PC-9 (cell line): ENCODE measurements at regions not wholly inside any gene's neighbourhood (a gene's known extent, or its start where the extent isn't known, plus 50 kb on each side); places are given as distances from the start of the nearest gene placed in this dataset.
"Not testable (repeated sequence)": the region's sequence is repeated elsewhere in the genome, so short reads cannot be mapped to it uniquely, and the experiment has no call there.

Source experiments
- BruUV-seq: library from RNA; stranded (reverse); fragments of 400-500 nt; replicated peaks from 2 replicates; lab custom pipeline; 2021; lab: Mats Ljungman, UMichigan
- CTCF ChIA-PET: fragments of 300-600 bp; sonication (Branson Sonifier 250); formaldehyde crosslinking; loops from one replicate; lab custom pipeline; 2022; ENCODE audit warnings: antibody characterized with exemption; lab: Charles Lee
- POLR2A ChIA-PET: fragments of 300-600 bp; sonication (Branson Sonifier 250); formaldehyde crosslinking; loops from one replicate; lab custom pipeline; 2022; ENCODE audit warnings: antibody characterized with exemption; ENCODE audit not compliant: unreplicated experiment; lab: Charles Lee
- DNase-seq, 2 experiments: peaks; one replicate each; pipeline versions ENCODE4 v3.0.0 to v3.0.0-alpha.2; 2015 to 2022; ENCODE audit warnings: mixed read lengths in 1 of 2
- H2AFZ ChIP-seq: fragments of 200-600 bp; sonication (generic); 2 replicates; pipeline ENCODE4 v1.8.1; 2017; ENCODE audit warnings: antibody characterized with exemption
- H3F3A ChIP-seq: fragments of 200-600 bp; sonication (generic); 2 replicates; pipeline ENCODE4 v1.8.1; 2017; ENCODE audit warnings: antibody characterized with exemption, mild to moderate bottlenecking, low read depth; ENCODE audit not compliant: insufficient read depth
- H3K27ac ChIP-seq: fragments of 200-600 bp; sonication (generic); 2 replicates; pipeline ENCODE4 v1.6.1; 2016; ENCODE audit warnings: mixed run types
- H3K27me3 ChIP-seq: fragments of 200-600 bp; sonication (generic); 2 replicates; pipeline ENCODE4 v1.6.1; 2016; ENCODE audit warnings: low read depth, mixed run types; ENCODE audit not compliant: insufficient read depth
- H3K36me3 ChIP-seq: fragments of 200-600 bp; sonication (generic); 2 replicates; pipeline ENCODE4 v1.6.1; 2016; ENCODE audit warnings: low read depth, mixed run types
- H3K4me1 ChIP-seq: fragments of 200-600 bp; sonication (generic); replicated peaks from 2 replicates; pipeline ENCODE4 v1.6.1; 2016; ENCODE audit warnings: mixed run types; ENCODE audit not compliant: insufficient read depth
- H3K4me2 ChIP-seq: fragments of 200-600 bp; sonication (generic); 2 replicates; pipeline ENCODE4 v1.6.1; 2017; ENCODE audit warnings: mixed run types
- H3K4me3 ChIP-seq: fragments of 200-600 bp; sonication (generic); 2 replicates; pipeline ENCODE4 v1.6.1; 2016; ENCODE audit warnings: mixed run types
- H3K79me2 ChIP-seq: fragments of 200-600 bp; sonication (generic); 2 replicates; pipeline ENCODE4 v1.6.1; 2017; ENCODE audit warnings: low read depth, mixed run types
- H3K9me2 ChIP-seq: fragments of 200-600 bp; sonication (generic); 2 replicates; pipeline ENCODE4 v1.8.1; 2017; ENCODE audit warnings: mild to moderate bottlenecking; ENCODE audit not compliant: insufficient read depth
- H3K9me3 ChIP-seq: fragments of 200-600 bp; sonication (generic); 2 replicates; pipeline ENCODE4 v1.8.1; 2016; ENCODE audit warnings: low read depth; ENCODE audit not compliant: insufficient read depth
- H4K20me1 ChIP-seq: fragments of 200-600 bp; sonication (generic); 2 replicates; pipeline ENCODE4 v1.8.1; 2017; ENCODE audit not compliant: insufficient read depth
- CTCF ChIP-seq: fragments of 200-600 bp; sonication (generic); conservative IDR thresholded peaks from 2 replicates; pipeline ENCODE4 v1.6.1; 2017; ENCODE audit warnings: mixed run types, antibody characterized with exemption, mild to moderate bottlenecking, moderate library complexity
- EZH2 ChIP-seq: fragments of 200-600 bp; sonication (generic); IDR thresholded peaks from 2 replicates; pipeline ENCODE4 v1.8.0; 2017; ENCODE audit warnings: antibody characterized with exemption, low read depth
- intact Hi-C: fragments of 100-400 bp; cut with micrococcal nuclease; formaldehyde crosslinking; loops from one replicate; pipeline ENCODE4 v1.10.0; 2022; ENCODE audit not compliant: unreplicated experiment

GRCh38 chr21:31589820-31590219, 69.7 kb upstream of the SOD1 start:
- Histone ChIP-seq H3F3A (no peaks in the 10 kb centered on the region), H3K27ac (no peak overlapping the region), H3K36me3 (no peaks in the 10 kb centered on the region), H3K27me3 (no peaks in the 10 kb centered on the region), H3K79me2 (no peaks in the 10 kb centered on the region), H3K4me2 (no peak overlapping the region), H2AFZ (no peak overlapping the region), H3K4me3 (no peak overlapping the region), H3K9me2 (no peaks in the 10 kb centered on the region), H4K20me1 (no peaks in the 10 kb centered on the region), H3K9me3 (no peaks in the 10 kb centered on the region), H3K4me1 (no peaks in the 10 kb centered on the region)
- no peak for TF ChIP-seq CTCF
- TF ChIP-seq EZH2 = no peak
- no TSS peak for BruUV-seq
- no peak for DNase-seq
- CTCF ChIA-PET = no interaction called here
- POLR2A ChIA-PET = no interaction called here
- intact Hi-C loops = no loop called here

DNA sequence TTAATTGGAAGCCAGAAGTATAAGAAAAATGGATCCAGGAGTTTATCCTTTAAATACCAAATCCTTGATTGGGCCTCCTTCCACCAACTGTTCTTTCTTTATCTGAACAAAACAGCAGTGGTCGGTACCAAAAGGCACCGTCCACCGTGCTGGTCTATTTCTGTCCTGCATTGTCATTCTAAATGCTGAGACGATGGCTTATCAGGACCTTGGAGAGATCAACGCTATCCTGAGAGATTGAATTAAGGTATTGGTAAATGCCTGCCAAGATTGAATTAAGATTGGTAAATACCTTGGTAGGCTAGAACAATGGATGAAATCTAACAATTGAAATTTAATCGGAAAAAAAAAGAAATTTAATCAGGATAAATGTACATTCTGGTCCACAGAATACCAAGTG, 73.4 kb upstream of the SOD1 start:
- ChIA-PET CTCF (no interaction called here), POLR2A (no interaction called here)
- H2AFZ ChIP-seq = no peak overlapping the region
- no peaks in the 10 kb centered on the region for H3K36me3 ChIP-seq
- no peak for DNase-seq
- TF ChIP-seq CTCF (no peak), EZH2 (no peak)
- no peaks in the 10 kb centered on the region for H3K79me2 ChIP-seq
- H3K4me1 ChIP-seq = no peaks in the 10 kb centered on the region
- no peaks in the 10 kb centered on the region for H3F3A ChIP-seq
- no peak overlapping the region for H3K4me3 ChIP-seq
- H3K9me2 ChIP-seq = no peaks in the 10 kb centered on the region
- no peaks in the 10 kb centered on the region for H3K9me3 ChIP-seq
- no peak overlapping the region for H3K27ac ChIP-seq
- intact Hi-C loops = no loop called here
- H3K4me2 ChIP-seq = no peak overlapping the region
- no peaks in the 10 kb centered on the region for H3K27me3 ChIP-seq
- H4K20me1 ChIP-seq = no peaks in the 10 kb centered on the region
- no TSS peak for BruUV-seq

DNA sequence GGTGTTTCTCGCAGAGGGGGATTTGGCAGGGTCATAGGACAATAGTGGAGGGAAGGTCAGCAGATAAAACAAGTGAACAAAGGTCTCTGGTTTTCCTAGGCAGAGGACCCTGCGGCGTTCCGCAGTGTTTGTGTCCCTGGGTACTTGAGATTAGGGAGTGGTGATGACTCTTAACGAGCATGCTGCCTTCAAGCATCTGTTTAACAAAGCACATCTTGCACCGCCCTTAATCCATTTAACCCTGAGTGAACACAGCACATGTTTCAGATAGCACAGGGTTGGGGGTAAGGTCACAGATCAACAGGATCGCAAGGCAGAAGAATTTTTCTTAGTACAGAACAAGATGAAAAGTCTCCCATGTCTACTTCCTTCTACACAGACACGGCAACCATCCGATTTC, 75.6 kb upstream of the SOD1 start:
- H3K4me3 ChIP-seq, H3F3A ChIP-seq, H3K27ac ChIP-seq, H3K27me3 ChIP-seq, H4K20me1 ChIP-seq, POLR2A ChIA-PET, H3K4me1 ChIP-seq, CTCF ChIA-PET, H3K9me3 ChIP-seq, H3K4me2 ChIP-seq, DNase-seq, H3K79me2 ChIP-seq, H3K9me2 ChIP-seq, H2AFZ ChIP-seq, BruUV-seq, H3K36me3 ChIP-seq: not testable (repeated sequence)
- intact Hi-C loops = loop anchor here (5.0 kb wide), 1 partner anchor 367 kb away; no protein-coding TSS in a partner anchor

DNA sequence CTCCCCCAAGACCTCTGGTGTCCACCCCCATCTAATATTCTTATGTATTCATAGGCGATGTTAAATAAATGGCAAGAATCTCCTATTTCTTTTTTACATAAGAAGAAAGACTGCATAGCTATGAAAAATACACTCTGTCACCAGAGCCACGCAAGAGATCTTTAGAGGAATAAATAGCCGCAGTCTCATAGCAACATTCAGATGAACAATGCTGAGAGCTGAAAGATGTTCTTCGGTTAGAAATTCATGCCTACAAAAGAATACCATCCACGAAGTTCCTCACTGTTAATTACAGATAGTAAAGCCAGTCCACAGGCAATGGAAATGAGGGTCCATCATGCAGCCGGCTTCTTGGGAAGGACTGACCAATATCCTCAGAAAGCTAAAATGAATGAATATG, 76.0 kb upstream of the SOD1 start:
- Histone ChIP-seq H3F3A (no peaks in the 10 kb centered on the region), H4K20me1 (no peaks in the 10 kb centered on the region), H3K9me3 (no peaks in the 10 kb centered on the region), H3K4me2 (no peak overlapping the region), H2AFZ (no peak overlapping the region), H3K27ac (no peak overlapping the region), H3K79me2 (no peaks in the 10 kb centered on the region), H3K4me1 (no peaks in the 10 kb centered on the region), H3K27me3 (no peaks in the 10 kb centered on the region), H3K4me3 (no peak overlapping the region), H3K36me3 (no peaks in the 10 kb centered on the region), H3K9me2 (no peaks in the 10 kb centered on the region)
- no peak for TF ChIP-seq EZH2
- no peak for TF ChIP-seq CTCF
- POLR2A ChIA-PET = no interaction called here
- no TSS peak for BruUV-seq
- no peak for DNase-seq
- intact Hi-C loops = loop anchor here (5.0 kb wide), 1 partner anchor 366 kb away; no protein-coding TSS in a partner anchor
- CTCF ChIA-PET = no interaction called here
